HEK293T (cell line): ENCODE measurements at regions not wholly inside any gene's neighbourhood (a gene's known extent, or its start where the extent isn't known, plus 50 kb on each side); places are given as distances from the start of the nearest gene placed in this dataset.

Experiments used
- ARNT ChIP-seq: fragments of 450-650 bp; IDR thresholded peaks from 2 replicates; pipeline ENCODE4 v1.6.1; 2017; ENCODE audit warnings: mild to moderate bottlenecking
- BHLHE40 ChIP-seq: fragments of 450-650 bp; IDR thresholded peaks from 2 replicates; pipeline ENCODE4 v1.6.1; 2016; ENCODE audit warnings: mild to moderate bottlenecking, moderate library complexity, borderline replicate concordance
- CTBP1 ChIP-seq: fragments of 450-650 bp; IDR thresholded peaks from 2 replicates; pipeline ENCODE4 v1.6.1; 2016; ENCODE audit warnings: borderline replicate concordance
- ELF4 ChIP-seq: fragments of 450-650 bp; IDR thresholded peaks from 2 replicates; pipeline ENCODE4 v1.6.1; 2017; ENCODE audit warnings: antibody characterized with exemption
- FOXA1 ChIP-seq: fragments of 450-650 bp; IDR thresholded peaks from 2 replicates; pipeline ENCODE4 v1.6.1; 2016; ENCODE audit warnings: mild to moderate bottlenecking
- FOXK2 ChIP-seq: fragments of 450-650 bp; IDR thresholded peaks from 2 replicates; pipeline ENCODE4 v1.6.1; 2016; ENCODE audit warnings: mild to moderate bottlenecking
- FOXM1 ChIP-seq: fragments of 450-650 bp; IDR thresholded peaks from 2 replicates; pipeline ENCODE4 v1.6.1; 2017; ENCODE audit warnings: mild to moderate bottlenecking, borderline replicate concordance
- HDGF ChIP-seq: fragments of 450-650 bp; IDR thresholded peaks from 2 replicates; pipeline ENCODE4 v1.6.1; 2017; ENCODE audit warnings: antibody characterized with exemption, borderline replicate concordance
- L3MBTL2 ChIP-seq: fragments of 450-650 bp; conservative IDR thresholded peaks from 2 replicates; pipeline ENCODE4 v1.6.1; 2016; ENCODE audit warnings: mild to moderate bottlenecking
- NFRKB ChIP-seq: fragments of 450-650 bp; IDR thresholded peaks from 2 replicates; pipeline ENCODE4 v1.6.1; 2016; ENCODE audit warnings: mild to moderate bottlenecking, moderate library complexity
- PKNOX1 ChIP-seq: fragments of 450-650 bp; IDR thresholded peaks from 2 replicates; pipeline ENCODE4 v1.6.1; 2016
- SP1 ChIP-seq: fragments of 450-650 bp; IDR thresholded peaks from 2 replicates; pipeline ENCODE4 v1.6.1; 2017
- SUZ12 ChIP-seq: fragments of 450-650 bp; IDR thresholded peaks from 2 replicates; pipeline ENCODE4 v1.6.1; 2016; ENCODE audit warnings: mild to moderate bottlenecking
- TARDBP ChIP-seq: fragments of 450-650 bp; IDR thresholded peaks from 2 replicates; pipeline ENCODE4 v1.6.1; 2016

- TF ChIP-seq ELF4 (no peak), CTBP1 (no peak), SUZ12 (no peak), FOXK2 (no peak), SP1 (no peak), FOXA1 (no peak), PKNOX1 (no peak), TARDBP (no peak), BHLHE40 (no peak), FOXM1 (no peak), NFRKB (no peak), L3MBTL2 (no peak), HDGF (no peak), ARNT (no peak)
These were observed 148.8 kb upstream of the SOX4 start for GRCh38 chr6:21444711-21445260.
